ENCODE measurements at regions not wholly inside any gene's neighbourhood (a gene's known extent, or its start where the extent isn't known, plus 50 kb on each side); places are given as distances from the start of the nearest gene placed in this dataset.
A peak's percentile ranks its signal among the peaks of the same experiment; 100 is the strongest.

DNA sequence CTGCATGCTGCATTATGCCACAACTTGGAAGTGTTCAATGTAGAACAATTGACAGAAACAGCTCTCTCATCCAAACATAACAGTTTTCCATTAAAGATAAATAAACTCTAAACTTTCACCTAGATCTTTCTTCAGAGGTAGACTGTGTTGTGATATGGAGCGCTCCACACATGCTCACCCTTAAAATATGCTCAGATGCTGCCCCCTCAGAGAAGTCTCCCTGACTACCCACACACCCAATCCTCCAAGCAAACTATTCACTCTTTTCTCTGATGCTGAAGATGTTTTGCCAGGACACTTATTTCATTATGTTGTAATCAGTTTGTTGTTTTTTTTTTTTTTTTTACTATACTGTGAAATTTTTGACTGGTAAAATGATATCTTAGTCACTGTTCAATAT is 206.6 kb upstream of the RASA1 start:
- dilution Hi-C loops (cut with HindIII; ENCODE audit: low sequenced_read_pairs, unreplicated experiment): no loop called here
- H3K4me2 ChIP-seq (ENCODE audit: low read depth, low read length): no peak overlapping the region
- H2BK20ac ChIP-seq (ENCODE audit: low read depth, low read length): no peak overlapping the region
- no peak overlapping the region for H2BK15ac ChIP-seq (ENCODE audit: low read depth, low read length)
- in situ Hi-C loops (cut with MboI; ENCODE audit: low sequenced_read_pairs): no loop called here
- no peak overlapping the region for H3K9ac ChIP-seq (ENCODE audit: low read depth, low read length)
- H2AK9ac ChIP-seq (replicated peaks; ENCODE audit: low read depth, low read length, poor library complexity): no peak overlapping the region
- H3K9me1 ChIP-seq (ENCODE audit: insufficient read depth, low read length): no peaks in the 10 kb centered on the region
- no peaks in the 10 kb centered on the region for H3K36me3 ChIP-seq (ENCODE audit: control insufficient read depth, insufficient read depth, low read length)
- H3K23ac ChIP-seq (ENCODE audit: low read depth, low read length): no peak overlapping the region
- H3K14ac ChIP-seq (replicated peaks; ENCODE audit: low read depth, low read length): no peak overlapping the region
- no CpG with 5 or more reads among the region's 1 CpG for WGBS, 2 experiments (ENCODE audit: extremely low coverage in 2 of 2, insufficient read length in 1 of 2)
- H3K27ac ChIP-seq (ENCODE audit: insufficient read depth, low read length): no peak overlapping the region
- TF ChIP-seq MXI1 (IDR thresholded peaks at IDR 0.05; ENCODE audit: borderline replicate concordance, low read depth, low read length) (no peak), SMC3 (IDR thresholded peaks at IDR 0.05; ENCODE audit: low read depth, low read length) (no peak), CEBPB (IDR thresholded peaks at IDR 0.05; ENCODE audit: low read depth, low read length) (no peak), CHD1 (IDR thresholded peaks at IDR 0.05; ENCODE audit: low read depth, low read length) (no peak), BHLHE40 (IDR thresholded peaks at IDR 0.05; ENCODE audit: low read depth, low read length) (no peak), RCOR1 (IDR thresholded peaks at IDR 0.05; ENCODE audit: insufficient replicate concordance, low read length) (no peak), NFE2L2 (IDR thresholded peaks at IDR 0.05; ENCODE audit: low read depth, low read length) (no peak), FOS (IDR thresholded peaks at IDR 0.05; ENCODE audit: low read depth, low read length) (no peak), RAD21 (IDR thresholded peaks at IDR 0.05; ENCODE audit: low read length) (no peak), MAZ (IDR thresholded peaks at IDR 0.05; ENCODE audit: borderline replicate concordance, low read depth, low read length) (no peak), MAFK (IDR thresholded peaks at IDR 0.05; ENCODE audit: low read depth, low read length) (no peak), RFX5 (IDR thresholded peaks at IDR 0.05; ENCODE audit: low read depth, low read length) (no peak), POLR2A (IDR thresholded peaks at IDR 0.05; ENCODE audit: low read depth, low read length) (no peak)
- TF ChIP-seq, protein P1, sequence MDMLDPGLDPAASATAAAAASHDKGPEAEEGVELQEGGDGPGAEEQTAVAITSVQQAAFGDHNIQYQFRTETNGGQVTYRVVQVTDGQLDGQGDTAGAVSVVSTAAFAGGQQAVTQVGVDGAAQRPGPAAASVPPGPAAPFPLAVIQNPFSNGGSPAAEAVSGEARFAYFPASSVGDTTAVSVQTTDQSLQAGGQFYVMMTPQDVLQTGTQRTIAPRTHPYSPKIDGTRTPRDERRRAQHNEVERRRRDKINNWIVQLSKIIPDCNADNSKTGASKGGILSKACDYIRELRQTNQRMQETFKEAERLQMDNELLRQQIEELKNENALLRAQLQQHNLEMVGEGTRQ (IDR thresholded peaks at IDR 0.05; ENCODE audit: low read depth, low read length): no peak
- TF ChIP-seq, protein P2, sequence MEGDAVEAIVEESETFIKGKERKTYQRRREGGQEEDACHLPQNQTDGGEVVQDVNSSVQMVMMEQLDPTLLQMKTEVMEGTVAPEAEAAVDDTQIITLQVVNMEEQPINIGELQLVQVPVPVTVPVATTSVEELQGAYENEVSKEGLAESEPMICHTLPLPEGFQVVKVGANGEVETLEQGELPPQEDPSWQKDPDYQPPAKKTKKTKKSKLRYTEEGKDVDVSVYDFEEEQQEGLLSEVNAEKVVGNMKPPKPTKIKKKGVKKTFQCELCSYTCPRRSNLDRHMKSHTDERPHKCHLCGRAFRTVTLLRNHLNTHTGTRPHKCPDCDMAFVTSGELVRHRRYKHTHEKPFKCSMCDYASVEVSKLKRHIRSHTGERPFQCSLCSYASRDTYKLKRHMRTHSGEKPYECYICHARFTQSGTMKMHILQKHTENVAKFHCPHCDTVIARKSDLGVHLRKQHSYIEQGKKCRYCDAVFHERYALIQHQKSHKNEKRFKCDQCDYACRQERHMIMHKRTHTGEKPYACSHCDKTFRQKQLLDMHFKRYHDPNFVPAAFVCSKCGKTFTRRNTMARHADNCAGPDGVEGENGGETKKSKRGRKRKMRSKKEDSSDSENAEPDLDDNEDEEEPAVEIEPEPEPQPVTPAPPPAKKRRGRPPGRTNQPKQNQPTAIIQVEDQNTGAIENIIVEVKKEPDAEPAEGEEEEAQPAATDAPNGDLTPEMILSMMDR (conservative IDR thresholded peaks at IDR 0.05; ENCODE audit: low read depth, low read length): no peak
- TF ChIP-seq, protein P3, sequence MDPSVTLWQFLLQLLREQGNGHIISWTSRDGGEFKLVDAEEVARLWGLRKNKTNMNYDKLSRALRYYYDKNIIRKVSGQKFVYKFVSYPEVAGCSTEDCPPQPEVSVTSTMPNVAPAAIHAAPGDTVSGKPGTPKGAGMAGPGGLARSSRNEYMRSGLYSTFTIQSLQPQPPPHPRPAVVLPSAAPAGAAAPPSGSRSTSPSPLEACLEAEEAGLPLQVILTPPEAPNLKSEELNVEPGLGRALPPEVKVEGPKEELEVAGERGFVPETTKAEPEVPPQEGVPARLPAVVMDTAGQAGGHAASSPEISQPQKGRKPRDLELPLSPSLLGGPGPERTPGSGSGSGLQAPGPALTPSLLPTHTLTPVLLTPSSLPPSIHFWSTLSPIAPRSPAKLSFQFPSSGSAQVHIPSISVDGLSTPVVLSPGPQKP (IDR thresholded peaks at IDR 0.05; ENCODE audit: borderline replicate concordance, low read depth, low read length): no peak
- no peaks in the 10 kb centered on the region for H3K27me3 ChIP-seq (ENCODE audit: control insufficient read depth, insufficient read depth, low read length)
- ATAC-seq (ENCODE audit: low read depth): no peak
- no peak overlapping the region for H3K4ac ChIP-seq (ENCODE audit: low read depth, low read length)
- H2AFZ ChIP-seq (replicated peaks; ENCODE audit: low read length, poor library complexity): no peak overlapping the region
- ChIA-PET CTCF (interaction anchor here (0.7 to 1.0 kb wide), 2 partner anchors 9 to 287 kb away, joined by 4 to 6 read pairs; no protein-coding TSS in a partner anchor), POLR2A (ENCODE audit: unreplicated experiment) (no interaction called here)
- 0 out of 2 replicates have a peak, but pooled peaks cover 1% of the 10 kb centered on the region for H3K4me1 ChIP-seq (ENCODE audit: control insufficient read depth, insufficient read depth, low read length)
- no peak overlapping the region for H2AK5ac ChIP-seq (ENCODE audit: low read depth, low read length)
- no peak overlapping the region for H4K5ac ChIP-seq (ENCODE audit: low read depth, low read length)
- DNase-seq: peak; percentile 21
- no peaks in the 10 kb centered on the region for H3K9me3 ChIP-seq (ENCODE audit: control insufficient read depth, insufficient read depth, low read length)
- H4K91ac ChIP-seq (ENCODE audit: insufficient read depth, low read depth, low read length): no peak overlapping the region
- H3K18ac ChIP-seq (ENCODE audit: low read depth, low read length): no peak overlapping the region
- no peak overlapping the region for H2BK5ac ChIP-seq (ENCODE audit: low read depth, low read length, poor library complexity, severe bottlenecking)
- H2BK120ac ChIP-seq (ENCODE audit: low read depth, low read length): no peak overlapping the region
- H3K79me1 ChIP-seq (ENCODE audit: low read depth in 1 of 2, low read length in 2 of 2): no peaks in the 10 kb centered on the region
- no peaks in the 10 kb centered on the region for H4K20me1 ChIP-seq (ENCODE audit: insufficient read depth, low read length)
- BruUV-seq (replicated peaks): no TSS peak
- no peak overlapping the region for H3K56ac ChIP-seq (ENCODE audit: extremely low read depth, insufficient read depth, low read length)
- intact Hi-C loops (cut with micrococcal nuclease): no loop called here
- H3K4me3 ChIP-seq (ENCODE audit: insufficient read depth, low read depth, low read length): no peak overlapping the region
- no peak overlapping the region for H4K8ac ChIP-seq (ENCODE audit: low read depth in 2 of 2, low read length in 2 of 2)
